Stromal cell of bone marrow (primary cell): ENCODE measurements at regions not wholly inside any gene's neighbourhood (a gene's known extent, or its start where the extent isn't known, plus 50 kb on each side); places are given as distances from the start of the nearest gene placed in this dataset.

ENCODE experiments used
- DNase-seq: peaks from one replicate; pipeline ENCODE4 v3.0.0-alpha.2; 2012; ENCODE audit warnings: low read depth

GRCh38 chr2:74735009-74735408 lies 81.0 kb downstream of the SEMA4F start:
- no peak for DNase-seq

- no peak for DNase-seq
Measured at GRCh38 chr2:74735564-74735963, 81.5 kb downstream of the SEMA4F start.

GRCh38 chr2:74736589-74736988 lies 82.5 kb downstream of the SEMA4F start:
- no peak for DNase-seq

GRCh38 chr2:74738586-74738985 lies 84.5 kb downstream of the SEMA4F start:
- no peak for DNase-seq

GRCh38 chr2:74739129-74739528 lies 85.1 kb downstream of the SEMA4F start:
- no peak for DNase-seq

- DNase-seq = no peak
Measured at GRCh38 chr2:74739733-74740241, 85.7 kb downstream of the SEMA4F start.

GRCh38 chr2:74740395-74740740 lies 86.3 kb downstream of the SEMA4F start:
- no peak for DNase-seq

- DNase-seq = peak; percentile 92
Measured at GRCh38 chr2:74740741-74741431, 86.8 kb downstream of the SEMA4F start.

- no peak for DNase-seq
Measured at GRCh38 chr2:74741629-74742028, 87.6 kb downstream of the SEMA4F start.

GRCh38 chr2:74742471-74742870 lies 88.4 kb downstream of the SEMA4F start:
- DNase-seq = peak; percentile 22

- DNase-seq = no peak
Measured at GRCh38 chr2:74743039-74743438, 89.0 kb downstream of the SEMA4F start.

- no peak for DNase-seq
Measured at GRCh38 chr2:74743778-74744177, 89.7 kb downstream of the SEMA4F start.

GRCh38 chr2:74744731-74745515 lies 89.0 kb upstream of the HK2 start:
- DNase-seq = no peak

GRCh38 chr2:74745766-74746165 lies 88.2 kb upstream of the HK2 start:
- no peak for DNase-seq

- no peak for DNase-seq
Measured at GRCh38 chr2:74746480-74746879, 87.4 kb upstream of the HK2 start.

GRCh38 chr2:74747411-74748080 lies 86.4 kb upstream of the HK2 start:
- peak; percentile 77 for DNase-seq

- no peak for DNase-seq
Measured at GRCh38 chr2:74748665-74749064, 85.3 kb upstream of the HK2 start.

GRCh38 chr2:74749432-74749831 lies 84.5 kb upstream of the HK2 start:
- no peak for DNase-seq

GRCh38 chr2:74751981-74752851 lies 81.7 kb upstream of the HK2 start:
- no peak for DNase-seq

- DNase-seq = no peak
Measured at GRCh38 chr2:74755386-74755785, 78.5 kb upstream of the HK2 start.

GRCh38 chr2:74756356-74756890 lies 77.5 kb upstream of the HK2 start:
- DNase-seq = no peak

GRCh38 chr2:74759986-74760385 lies 73.9 kb upstream of the HK2 start:
- DNase-seq = no peak
